Transverse colon (tissue), 4 donors: ENCODE measurements at regions not wholly inside any gene's neighbourhood (a gene's known extent, or its start where the extent isn't known, plus 50 kb on each side); places are given as distances from the start of the nearest gene placed in this dataset.

Source experiments
- CTCF ChIP-seq, 5 experiments: fragments of 200-600 bp in 3 of 5; fragments of 450-650 bp in 2 of 5; sonication (generic) in 3 of 5; IDR thresholded peaks; 1 replicate in 2 of 5; 2 replicates in 3 of 5; pipeline ENCODE4 v1.5.1; 2016 to 2017; ENCODE audit warnings: antibody characterized with exemption in 5 of 5, inconsistent platforms in 3 of 5, mild to moderate bottlenecking in 2 of 5, moderate library complexity in 1 of 5
- EP300 ChIP-seq: sonication (generic); formaldehyde crosslinking; IDR thresholded peaks from one replicate; pipeline ENCODE4 v1.6.1; 2017; ENCODE audit warnings: antibody characterized with exemption, low read depth
- POLR2A ChIP-seq: fragments of 450-650 bp; IDR thresholded peaks from one replicate; pipeline ENCODE4 v1.6.1; 2016; ENCODE audit warnings: antibody characterized with exemption, mild to moderate bottlenecking, moderate library complexity
- POLR2AphosphoS5 ChIP-seq, 3 donors: sonication (generic); formaldehyde crosslinking; IDR thresholded peaks; one replicate each; pipeline ENCODE4 v1.6.1; 2016; ENCODE audit warnings: antibody characterized with exemption in 3 of 3

GRCh38 chr13:48853728-48854102 is 122.0 kb upstream of the FNDC3A start:
- TF ChIP-seq CTCF (IDR thresholded peaks at IDR 0.05) = no peak
- TF ChIP-seq EP300 = no peak
- no peak for TF ChIP-seq POLR2A
- TF ChIP-seq POLR2AphosphoS5 (IDR thresholded peaks at IDR 0.05) = no peak
